GM12872 (cell line): ENCODE measurements at regions not wholly inside any gene's neighbourhood (a gene's known extent, or its start where the extent isn't known, plus 50 kb on each side); places are given as distances from the start of the nearest gene placed in this dataset.

Experiments used
- TF ChIP-seq, protein P1 (sequence below): IDR thresholded peaks from 3 replicates; pipeline ENCODE4 v1.5.1; 2011; ENCODE audit warnings: low read depth, mild to moderate bottlenecking, low read length, moderate library complexity; ENCODE audit not compliant: insufficient read depth

DNA sequence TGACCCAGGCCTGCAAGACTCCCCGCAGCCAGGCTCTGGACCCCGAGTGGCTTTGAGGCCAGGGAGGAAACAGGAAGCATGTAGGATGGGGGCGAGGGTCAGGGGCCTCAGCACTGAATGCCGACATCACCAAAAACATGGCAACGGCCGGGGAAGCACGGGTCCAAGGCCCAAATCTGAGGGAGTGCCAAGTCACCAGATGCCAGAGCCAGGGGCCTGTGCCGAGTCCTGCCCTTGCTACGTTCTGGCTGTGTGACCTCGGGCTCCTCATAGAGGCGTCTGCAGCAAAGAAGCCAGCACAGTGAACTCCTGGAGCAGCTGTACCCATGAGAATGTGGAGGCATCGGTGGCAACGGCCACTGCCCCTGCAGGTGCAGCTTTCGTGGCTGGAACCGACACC lies 420.7 kb downstream of the CTTN start:
- TF ChIP-seq, protein P1, sequence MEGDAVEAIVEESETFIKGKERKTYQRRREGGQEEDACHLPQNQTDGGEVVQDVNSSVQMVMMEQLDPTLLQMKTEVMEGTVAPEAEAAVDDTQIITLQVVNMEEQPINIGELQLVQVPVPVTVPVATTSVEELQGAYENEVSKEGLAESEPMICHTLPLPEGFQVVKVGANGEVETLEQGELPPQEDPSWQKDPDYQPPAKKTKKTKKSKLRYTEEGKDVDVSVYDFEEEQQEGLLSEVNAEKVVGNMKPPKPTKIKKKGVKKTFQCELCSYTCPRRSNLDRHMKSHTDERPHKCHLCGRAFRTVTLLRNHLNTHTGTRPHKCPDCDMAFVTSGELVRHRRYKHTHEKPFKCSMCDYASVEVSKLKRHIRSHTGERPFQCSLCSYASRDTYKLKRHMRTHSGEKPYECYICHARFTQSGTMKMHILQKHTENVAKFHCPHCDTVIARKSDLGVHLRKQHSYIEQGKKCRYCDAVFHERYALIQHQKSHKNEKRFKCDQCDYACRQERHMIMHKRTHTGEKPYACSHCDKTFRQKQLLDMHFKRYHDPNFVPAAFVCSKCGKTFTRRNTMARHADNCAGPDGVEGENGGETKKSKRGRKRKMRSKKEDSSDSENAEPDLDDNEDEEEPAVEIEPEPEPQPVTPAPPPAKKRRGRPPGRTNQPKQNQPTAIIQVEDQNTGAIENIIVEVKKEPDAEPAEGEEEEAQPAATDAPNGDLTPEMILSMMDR = no peak

- TF ChIP-seq, protein P1 = no peak
Measured at GRCh38 chr11:70820311-70820710, 422.0 kb downstream of the CTTN start.

DNA sequence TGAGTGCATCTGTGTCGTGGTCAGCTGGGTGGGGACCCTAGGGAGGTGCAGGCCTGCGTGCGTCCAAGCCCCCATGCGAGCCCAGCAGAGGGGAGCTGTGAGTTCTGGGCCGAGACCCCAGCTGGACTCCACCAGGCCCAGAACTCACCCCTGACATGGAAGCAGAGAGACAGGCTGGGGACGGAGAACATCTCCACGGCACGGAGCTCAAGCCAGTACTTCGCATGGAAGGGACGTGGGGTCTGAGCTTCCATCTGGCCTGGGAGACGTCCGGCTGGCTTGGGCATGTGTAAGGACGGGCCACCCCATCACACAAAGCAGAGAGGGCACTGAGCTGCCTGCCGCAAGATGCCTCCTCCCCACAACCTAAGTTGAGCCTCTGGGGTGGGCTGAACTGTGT lies 422.4 kb downstream of the CTTN start:
- TF ChIP-seq, protein P1 = no peak

- TF ChIP-seq, protein P1 = no peak
Measured at GRCh38 chr11:70823771-70824170, 425.4 kb downstream of the CTTN start.

DNA sequence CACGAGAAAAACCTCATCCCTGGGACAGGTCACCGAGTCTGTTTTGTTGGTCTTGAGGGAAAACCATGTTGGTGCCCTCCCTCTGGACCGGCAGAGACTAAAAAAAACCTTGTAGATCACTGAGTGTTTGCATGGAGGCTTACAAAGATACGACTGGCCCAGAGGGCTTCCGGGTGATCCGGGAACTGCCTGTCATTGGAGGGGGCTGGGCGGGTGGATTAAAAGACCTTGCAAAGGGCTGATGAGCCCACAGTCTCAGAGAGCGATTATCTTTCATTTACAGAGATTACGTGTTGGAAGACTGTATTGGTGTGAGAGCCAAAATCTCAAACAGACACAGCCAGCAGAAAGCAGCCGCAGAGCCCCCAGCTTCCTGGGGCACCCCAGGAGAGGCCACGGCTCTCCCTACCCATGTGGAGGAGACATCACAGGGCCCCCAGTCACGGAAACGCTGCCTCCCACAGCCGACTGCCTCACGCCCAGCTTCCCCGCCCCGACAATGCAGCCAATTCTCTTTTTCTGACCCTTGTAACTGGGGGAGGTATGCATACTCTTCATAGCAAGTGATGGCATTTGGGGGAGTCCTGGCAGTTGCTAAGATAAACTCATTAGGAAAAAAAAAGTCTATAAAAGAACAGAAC lies 426.4 kb downstream of the CTTN start:
- TF ChIP-seq, protein P1 = no peak

DNA sequence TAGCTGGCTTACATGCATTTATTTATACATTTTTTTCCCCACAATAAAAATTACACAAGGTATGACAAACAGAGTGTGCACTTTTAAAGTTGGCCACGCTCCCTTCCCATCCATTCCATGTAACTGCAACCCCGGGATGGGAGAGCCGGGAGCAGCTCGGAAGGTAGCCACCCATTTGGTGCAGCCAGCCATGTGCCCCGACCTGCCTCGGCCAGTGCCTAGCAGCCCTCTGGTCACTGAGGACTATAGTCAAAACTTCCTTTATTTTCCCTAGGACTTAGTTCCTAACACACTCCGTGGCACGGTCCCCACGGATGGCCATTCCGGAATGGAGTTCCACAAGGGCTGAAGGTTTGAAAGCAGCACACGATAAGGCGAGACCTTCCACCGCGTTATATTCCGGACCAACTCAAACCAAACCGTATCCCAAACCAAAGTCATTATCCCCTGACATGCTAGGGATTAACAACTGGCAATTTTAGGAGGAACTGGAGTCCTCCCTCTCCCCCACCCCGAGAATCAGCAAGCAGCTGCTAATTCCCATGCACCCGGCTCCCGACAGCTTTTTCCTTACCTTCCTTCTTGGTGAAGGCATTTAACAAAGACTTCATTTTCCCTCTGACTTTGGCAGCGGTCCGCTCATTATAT lies 426.4 kb downstream of the SHANK2 start:
- TF ChIP-seq, protein P1 = no peak

- TF ChIP-seq, protein P1 = no peak
Measured at GRCh38 chr11:70826541-70827335, 425.6 kb downstream of the SHANK2 start.
